Body of pancreas (tissue), 4 donors: ENCODE measurements at regions not wholly inside any gene's neighbourhood (a gene's known extent, or its start where the extent isn't known, plus 50 kb on each side); places are given as distances from the start of the nearest gene placed in this dataset.

ENCODE experiments used
- POLR2A ChIP-seq, 3 donors: fragments of 450-650 bp; IDR thresholded peaks; one replicate each; pipeline ENCODE4 v1.6.1; 2016; ENCODE audit warnings: antibody characterized with exemption in 3 of 3, mild to moderate bottlenecking in 2 of 3
- TF ChIP-seq, protein P1 (sequence below), 7 experiments: fragments of 450-650 bp in 4 of 7; fragments of 200-600 bp in 3 of 7; sonication (generic) in 3 of 7; IDR thresholded peaks; one replicate each; pipeline ENCODE4 v1.5.1; 2016 to 2019; ENCODE audit warnings: antibody characterized with exemption in 7 of 7

DNA sequence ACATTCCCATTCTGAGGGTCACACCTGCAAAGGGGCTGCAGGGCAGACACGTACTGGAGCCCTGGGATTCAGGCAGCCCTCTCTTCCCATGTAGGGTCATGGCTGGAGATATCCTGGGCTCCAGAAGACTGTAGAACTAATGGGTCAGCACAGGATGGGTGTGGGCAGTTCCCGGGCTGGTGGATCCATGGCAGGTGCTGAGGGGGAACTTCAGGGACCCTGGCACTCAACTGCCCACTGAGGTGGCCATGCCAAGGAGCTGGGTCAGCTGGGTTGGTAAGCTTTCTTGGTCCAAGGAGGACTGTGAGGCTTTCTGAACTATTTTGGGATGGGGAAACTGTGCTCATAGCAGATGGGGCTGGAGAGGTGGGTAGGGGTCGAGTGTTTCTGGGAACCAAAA, 183.4 kb upstream of the RTL1 start:
- TF ChIP-seq, protein P1, sequence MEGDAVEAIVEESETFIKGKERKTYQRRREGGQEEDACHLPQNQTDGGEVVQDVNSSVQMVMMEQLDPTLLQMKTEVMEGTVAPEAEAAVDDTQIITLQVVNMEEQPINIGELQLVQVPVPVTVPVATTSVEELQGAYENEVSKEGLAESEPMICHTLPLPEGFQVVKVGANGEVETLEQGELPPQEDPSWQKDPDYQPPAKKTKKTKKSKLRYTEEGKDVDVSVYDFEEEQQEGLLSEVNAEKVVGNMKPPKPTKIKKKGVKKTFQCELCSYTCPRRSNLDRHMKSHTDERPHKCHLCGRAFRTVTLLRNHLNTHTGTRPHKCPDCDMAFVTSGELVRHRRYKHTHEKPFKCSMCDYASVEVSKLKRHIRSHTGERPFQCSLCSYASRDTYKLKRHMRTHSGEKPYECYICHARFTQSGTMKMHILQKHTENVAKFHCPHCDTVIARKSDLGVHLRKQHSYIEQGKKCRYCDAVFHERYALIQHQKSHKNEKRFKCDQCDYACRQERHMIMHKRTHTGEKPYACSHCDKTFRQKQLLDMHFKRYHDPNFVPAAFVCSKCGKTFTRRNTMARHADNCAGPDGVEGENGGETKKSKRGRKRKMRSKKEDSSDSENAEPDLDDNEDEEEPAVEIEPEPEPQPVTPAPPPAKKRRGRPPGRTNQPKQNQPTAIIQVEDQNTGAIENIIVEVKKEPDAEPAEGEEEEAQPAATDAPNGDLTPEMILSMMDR (IDR thresholded peaks at IDR 0.05) = no peak
- no peak for TF ChIP-seq POLR2A (IDR thresholded peaks at IDR 0.05)
